ENCODE measurements at regions not wholly inside any gene's neighbourhood (a gene's known extent, or its start where the extent isn't known, plus 50 kb on each side); places are given as distances from the start of the nearest gene placed in this dataset.

DNA sequence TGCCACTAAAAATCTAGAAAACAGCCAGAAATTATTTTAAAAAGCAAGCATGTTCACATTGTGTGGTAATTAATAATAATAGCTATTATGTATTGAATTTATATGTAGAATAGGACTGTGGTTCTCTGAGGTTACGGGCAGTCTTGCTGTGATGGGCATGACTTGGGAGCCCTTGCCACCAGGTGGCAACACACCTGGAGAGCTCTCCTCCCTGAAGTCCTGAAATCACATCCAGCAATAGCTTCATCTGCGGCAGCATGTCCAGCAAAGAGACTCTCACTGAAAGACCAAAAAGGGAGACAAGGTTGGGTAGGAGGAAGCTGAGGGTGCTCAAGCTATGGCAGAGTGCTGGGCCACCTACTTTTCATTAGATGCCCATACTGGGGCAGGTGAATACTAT lies 206.8 kb upstream of the IL12A start:
- DNase-seq = no peak

DNA sequence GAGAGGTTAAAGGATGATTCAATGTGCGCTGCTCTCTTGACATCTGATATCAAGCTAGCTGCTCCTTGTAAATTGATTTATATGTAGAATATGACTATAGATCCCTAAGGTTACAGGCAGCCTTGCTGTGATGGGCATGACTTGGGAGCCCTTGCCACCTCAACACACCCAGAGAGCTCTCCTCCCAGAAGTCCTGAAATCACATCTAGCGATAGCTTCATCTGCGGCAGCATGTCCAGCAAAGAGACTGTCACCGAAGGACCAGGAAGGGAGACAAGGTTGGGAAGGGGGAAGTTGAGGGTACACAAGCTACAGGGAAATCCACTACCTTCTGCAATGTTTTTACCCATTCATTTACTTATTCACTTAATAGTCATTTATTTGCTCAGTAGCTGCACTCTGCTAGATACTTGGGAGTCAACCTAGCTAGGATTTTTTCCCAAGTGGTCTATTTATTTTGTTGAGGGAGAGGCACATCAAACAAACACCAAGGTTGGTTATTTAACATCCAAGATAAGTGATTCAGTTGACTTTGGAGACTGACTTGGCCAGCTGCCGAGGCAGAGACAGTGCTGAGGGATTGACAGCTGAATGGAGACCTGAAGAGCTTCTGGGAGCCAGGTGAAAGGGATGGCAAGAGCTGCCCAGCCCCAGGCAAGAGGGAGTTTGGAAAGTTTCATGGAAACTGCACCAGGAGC lies 205.8 kb upstream of the IL12A start:
- DNase-seq = no peak

DNA sequence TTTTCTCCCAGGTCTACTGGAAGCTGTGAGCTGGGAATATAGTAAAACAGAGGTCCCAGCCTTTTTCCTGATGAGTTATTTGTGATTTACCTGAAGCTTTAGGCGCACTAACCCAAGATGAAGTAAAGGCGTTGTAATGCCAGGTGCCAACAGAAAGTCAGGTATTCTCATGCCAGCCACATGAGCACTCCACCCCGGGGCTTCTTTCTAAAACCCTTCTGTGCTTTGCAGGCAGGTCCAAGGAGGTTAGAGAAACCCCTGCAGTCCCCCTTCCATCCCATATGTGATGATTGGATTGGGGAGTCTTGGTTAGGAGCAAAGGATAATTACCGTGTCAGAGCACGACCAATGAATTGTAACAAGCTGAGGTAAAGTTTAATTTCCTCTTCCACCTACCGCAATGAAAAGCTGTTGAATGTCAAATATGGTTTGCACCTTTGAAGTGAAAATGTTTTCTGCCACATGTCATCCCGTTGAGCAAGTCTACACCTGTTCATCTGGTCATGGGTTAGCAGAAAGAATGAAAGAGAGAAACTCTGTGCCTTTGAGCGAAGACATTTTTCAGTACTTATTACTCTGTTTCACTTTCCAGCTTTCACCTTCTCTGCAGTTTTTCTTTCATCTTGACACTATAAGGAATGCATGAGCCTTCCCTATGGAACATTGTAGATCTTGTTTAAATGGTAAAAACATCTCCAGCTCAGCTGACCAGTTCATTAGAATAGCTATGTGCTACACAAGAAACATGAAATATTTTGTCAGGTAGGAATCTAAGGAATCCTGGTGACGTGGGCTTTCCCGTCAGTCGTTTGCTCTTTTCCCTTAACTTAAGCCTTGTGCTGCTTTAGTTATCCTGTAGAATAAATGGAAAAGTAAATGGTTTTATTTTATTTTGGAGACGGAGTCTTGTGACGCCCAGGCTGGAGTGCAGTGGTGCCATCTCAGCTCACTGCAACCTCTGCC lies 204.6 kb upstream of the IL12A start:
- DNase-seq = no peak

DNA sequence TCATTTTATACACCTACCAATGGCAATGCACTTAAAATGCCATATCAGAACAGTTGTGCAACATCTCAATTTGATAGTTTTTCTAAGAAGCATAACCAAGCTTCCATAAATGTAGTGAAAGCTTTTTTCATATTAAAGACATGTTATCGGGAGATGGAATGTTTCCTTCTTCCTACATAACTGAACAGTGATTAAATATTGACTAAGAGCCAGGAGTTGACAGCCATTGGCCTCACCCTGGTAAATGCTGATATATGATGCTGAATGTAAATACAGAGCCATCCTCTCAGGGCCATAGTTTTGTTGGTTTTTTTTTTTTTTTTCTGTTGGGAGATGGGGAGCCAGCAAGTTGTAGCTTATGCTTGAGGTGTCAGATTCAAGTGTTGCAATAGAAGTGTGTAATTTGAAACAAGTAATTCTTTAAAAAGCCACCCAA lies 203.3 kb upstream of the IL12A start:
- no peak for DNase-seq

DNA sequence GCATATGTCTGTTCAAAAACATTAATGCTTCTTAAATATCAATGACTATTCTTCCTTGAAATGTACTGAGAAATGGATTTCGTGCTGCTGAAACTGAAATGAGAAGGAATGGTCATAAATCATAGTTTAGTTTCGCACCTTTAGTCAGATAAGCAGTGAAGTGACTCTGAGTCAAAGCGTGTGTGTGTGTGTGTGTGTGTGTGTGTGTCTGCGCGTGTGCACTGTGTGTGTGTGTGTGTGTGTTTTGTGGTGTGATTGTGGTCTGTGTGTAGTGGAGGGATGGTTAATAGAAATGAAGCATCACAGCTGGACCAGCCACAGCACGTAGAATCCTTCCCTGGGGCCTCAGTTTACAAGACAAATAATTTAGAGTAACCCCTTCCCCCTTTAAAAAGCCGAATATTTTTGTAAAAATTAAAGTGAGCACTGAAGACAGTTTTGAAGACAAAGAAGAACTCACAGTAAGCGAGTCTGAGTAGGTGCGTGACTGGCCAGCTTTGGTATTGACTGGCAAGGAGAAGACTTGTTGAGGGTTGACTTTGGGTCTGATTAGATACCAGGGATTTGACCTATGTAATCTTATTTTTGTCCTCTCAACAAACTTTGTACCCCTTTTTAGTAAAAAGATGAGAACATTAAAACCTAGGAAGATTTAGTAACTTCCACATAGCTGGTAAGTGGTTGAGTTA lies 202.0 kb upstream of the IL12A start:
- no peak for DNase-seq

DNA sequence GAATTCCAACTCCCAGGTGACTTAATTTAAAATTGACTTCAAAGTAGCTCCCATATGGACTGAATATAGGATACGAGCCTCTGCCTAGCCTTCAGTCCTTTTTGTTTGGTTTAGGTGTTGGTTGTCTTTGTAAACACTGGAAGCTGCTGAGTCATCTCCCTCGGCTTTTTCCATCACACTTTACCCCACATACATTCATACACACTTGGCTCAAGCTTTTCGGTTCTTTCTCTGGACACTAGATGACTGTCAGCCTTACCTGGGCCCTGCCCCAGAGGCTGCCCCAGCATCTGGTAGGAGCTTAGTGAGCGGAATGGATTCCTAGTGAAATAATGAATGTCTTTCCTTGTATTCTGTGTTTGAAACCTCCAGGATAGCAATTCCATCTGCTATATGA lies 201.5 kb upstream of the IL12A start:
- DNase-seq = no peak

DNA sequence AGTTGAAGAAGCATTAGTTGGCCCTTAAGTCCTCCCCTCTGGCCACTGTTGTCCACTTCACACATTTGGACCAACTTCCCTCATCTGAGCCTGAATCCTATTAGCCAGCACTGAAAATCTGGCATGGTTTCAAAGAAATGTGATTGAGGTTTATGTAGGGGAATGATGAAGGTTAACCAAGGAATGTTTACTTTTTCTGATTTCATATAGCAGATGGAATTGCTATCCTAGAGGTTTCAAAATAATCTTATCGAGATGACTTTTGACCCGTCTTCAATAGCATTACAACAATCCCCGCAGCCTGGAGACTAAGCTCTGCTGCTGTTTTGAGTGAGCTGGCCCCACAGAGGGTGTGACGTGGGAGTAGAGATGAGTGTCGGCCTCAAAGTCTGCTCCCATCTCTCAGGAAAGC lies 200.8 kb upstream of the IL12A start:
- DNase-seq = no peak

DNA sequence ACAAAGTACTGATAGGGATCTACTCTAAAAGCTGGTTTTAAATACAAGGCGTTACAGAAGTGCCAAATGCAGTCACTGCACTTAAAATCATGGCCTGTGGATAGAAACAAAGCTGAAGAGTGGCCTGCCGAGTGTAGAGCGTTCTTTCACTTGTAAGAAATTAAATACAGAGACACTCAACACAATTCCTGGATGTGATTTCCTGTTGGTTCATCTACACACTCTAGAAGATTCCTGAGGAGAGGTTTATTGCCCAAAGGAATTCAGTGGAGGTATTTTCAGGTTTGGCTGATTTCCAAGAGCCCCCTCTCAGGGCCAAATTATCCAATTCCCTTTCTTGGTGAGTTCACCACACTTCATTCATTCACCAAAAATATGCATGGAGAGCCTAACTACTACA lies 200.3 kb upstream of the IL12A start:
- no peak for DNase-seq

DNA sequence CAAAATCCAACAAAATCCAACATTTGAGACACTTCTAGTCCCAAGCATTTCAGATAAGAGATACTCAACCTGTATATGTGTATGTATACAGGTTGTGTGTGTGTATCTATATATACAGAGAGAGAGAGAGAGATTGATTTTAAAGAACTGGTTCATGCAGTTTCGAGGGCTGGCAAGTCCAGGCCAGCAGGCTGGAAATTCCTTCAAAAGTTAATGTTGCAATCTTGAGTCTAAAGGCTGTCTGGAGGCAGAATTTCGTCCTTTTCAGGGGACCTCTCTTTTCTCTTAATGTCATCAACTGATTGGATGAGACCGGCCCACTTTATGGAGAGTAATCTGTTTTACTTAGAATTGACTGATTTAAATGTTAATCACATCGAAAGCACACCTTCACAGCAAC lies 199.6 kb upstream of the IL12A start:
- no peak for DNase-seq

DNA sequence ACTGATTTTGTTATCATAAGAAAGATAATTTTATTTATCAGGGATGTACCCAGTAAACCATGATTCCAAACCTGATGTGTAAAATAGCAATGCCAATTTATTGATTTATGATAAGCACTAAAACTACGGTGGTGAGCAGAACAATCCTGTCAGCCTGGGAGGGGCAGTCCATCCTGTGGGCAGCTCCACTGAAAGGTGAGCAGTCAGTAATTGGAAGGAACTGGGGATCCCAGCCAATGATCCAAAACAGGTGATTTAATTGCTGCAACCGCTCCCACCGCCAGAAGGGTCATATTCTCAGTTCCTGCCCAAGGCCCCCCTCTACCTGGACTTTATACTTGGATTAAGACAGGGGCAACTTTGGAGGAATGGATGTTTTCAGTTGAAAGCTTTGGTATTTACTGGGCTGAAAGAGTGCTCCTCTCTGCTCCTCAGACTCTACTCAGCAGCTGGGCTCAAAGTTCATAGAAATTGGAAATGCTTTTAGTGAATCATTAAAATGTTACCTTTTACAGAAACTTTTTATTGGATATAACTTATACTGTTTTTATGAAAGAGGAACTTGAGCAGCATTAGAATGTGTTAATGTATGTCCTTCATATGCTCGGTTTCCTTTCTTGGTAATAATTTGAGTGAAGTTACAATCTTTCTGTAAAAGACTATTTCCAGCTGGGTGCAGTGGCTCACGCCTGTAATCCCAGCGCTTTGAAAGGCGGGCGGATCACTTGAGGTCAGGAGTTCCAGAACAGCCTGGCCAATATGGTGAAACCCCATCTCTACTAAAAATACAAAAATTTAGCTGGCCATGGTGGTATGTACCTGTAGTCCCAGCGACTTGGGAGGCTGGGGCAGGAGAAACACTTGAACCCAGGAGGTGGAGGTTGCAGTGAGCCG lies 198.6 kb upstream of the IL12A start:
- no peak for DNase-seq

DNA sequence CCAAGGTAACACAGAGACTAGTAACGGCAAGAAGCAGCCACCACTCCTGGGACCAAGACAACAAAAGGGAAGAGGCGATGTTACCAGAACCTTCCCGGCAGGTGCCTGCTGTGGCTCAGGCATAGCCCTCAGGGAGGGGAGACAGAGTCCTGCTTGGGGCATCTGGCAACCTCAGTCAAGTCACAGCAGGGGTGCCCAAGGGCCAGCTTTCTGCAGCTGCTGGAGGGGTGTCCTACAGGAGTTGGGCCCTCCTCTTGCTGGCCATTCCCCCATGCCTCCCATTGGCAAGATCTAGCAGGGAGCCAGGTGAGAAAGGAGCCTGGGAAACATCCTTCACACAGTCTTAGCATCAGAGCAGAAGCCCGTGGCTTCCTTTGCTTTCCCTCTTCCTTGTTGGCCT lies 197.3 kb upstream of the IL12A start:
- DNase-seq = no peak

DNA sequence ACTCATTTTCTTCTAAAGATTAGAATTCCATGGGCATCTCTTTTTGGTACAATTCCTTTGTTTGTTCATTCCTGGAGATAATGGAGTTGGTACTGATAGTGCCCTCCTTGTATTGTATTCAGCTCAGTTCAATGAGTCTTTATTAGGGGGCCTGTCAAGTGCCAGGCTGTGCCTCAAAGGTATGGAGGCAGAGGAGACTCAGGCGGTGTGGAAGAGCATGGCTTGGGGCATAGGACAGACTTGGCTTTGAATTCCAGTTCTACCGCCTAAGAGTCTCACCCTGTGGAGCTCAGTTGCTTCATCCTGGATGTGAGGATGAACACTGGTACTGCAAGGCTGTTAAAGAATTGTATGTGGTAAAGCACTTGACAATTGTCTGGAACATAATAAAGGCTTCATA lies 196.6 kb upstream of the IL12A start:
- DNase-seq = peak in 24 of 56 donors; percentile 11 to 69 (median 36)

DNA sequence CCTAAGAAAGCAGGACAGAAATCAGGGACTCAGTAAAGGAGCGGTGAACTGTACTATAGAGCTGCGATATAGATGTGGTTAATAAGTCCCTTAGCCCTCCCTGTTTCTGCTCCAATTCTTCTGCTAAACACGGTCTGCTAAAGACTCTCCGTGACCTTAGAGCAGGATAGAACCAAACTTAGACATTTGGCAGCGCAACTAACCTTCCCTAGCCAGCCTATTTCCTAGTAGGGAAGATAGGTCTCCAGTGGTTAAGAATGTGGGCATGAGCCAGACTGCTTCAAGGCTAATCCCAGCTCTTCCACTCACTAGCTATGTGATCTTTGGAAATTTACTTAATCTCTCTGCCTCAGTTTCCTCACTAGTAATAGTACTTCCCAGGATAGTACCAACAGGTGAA lies 193.6 kb upstream of the IL12A start:
- DNase-seq = no peak

DNA sequence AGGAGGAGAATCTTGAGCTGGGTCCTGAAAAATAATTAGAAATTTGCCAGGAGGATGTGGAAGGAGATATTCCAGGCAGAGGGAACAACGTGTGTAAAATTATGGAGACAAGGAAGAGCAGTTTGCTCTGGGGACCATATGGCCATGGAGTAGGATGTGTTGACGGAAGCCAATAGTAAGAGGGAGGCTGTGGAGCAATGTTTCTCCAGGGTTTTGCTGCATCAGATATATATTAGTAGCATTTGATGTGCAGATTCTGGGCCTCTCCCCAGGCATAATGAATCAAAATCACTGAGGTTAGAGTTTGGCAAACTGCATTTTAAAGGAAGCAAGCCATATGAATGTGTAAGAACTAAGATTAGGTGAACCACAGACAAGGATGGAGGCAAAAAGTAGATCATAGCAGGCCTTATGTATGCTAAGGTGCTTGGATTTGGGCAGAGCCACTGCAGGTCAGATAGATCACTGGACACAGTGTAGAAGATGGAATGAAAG lies 192.9 kb upstream of the IL12A start:
- no peak for DNase-seq

DNA sequence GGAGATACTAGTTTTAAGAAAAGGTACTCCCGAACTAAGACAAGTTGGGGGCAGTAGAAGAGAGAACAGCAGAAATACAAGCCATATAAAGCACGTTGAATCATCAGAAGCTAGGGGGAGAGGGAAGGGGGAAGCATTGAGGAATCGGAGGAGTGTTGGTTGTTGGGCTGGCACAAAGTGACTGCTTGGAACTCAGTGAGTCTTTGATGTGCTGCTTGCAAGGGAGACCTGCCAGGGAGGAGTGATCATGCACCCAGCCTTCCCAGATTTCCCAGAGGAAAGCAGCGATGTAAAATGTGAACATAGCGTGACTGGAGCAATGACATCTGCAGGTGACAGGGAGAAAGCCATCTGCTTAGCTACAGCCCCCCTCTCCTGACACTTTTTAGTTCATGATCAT lies 192.4 kb upstream of the IL12A start:
- peak in 1 of 56 donors; percentile 14 for DNase-seq

DNA sequence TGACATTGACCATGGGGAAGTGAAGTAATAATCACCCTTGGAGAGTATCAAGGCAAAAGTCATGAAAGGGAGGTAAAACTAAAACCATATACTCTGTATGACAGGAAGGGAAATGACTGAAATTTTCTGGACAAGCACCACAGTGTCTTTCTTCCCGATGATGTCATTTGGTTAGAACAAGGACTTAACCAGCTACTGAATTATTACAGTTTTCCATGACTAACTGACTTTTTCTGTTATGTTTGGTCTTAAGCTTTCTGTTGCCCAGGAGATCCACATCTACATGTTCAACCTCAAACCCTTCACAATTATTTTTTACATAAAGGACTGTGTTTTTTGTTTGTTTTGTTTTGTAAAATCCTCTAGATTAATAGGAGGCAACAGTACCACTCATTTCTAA lies 191.9 kb upstream of the IL12A start:
- DNase-seq = peak in 1 of 56 donors; percentile 37

DNA sequence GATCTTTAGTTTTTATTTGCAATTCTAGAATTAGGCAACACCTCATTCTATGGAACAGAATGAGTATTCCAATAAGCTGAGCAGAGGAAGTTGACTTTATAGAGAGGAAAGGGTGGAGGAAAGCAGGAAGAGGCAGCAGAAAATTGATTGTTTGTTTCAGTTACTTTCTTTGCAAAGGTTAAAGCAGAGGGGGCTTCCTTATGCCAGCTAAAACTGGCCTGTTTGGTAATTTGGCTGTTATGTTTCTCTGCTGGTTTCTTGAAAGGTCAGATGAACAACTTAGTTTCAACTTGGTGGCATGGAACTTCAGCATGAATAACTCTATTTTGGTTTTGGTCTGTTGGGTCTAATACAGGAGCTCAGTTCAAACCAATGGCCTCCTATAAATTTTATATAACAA lies 190.9 kb upstream of the IL12A start:
- DNase-seq = no peak

DNA sequence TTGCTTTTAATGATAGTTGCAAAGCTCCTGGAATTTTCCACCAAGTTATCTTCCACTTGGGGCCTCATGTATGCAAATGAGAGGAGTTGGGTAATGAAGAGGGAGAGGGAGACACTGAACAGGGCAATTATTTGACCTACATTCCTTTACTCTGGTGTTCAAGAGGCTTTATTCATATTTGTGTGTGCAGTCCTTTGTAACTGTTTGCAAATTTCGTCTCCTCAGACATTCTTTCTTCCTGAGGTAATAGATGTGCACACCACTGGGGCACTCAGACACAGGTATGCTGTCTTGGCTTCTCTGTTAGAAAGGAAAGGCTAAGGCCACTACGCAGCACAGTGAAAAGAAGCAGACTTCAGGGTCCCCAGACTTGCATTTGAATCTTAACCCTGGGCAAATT lies 189.7 kb upstream of the IL12A start:
- DNase-seq = no peak

DNA sequence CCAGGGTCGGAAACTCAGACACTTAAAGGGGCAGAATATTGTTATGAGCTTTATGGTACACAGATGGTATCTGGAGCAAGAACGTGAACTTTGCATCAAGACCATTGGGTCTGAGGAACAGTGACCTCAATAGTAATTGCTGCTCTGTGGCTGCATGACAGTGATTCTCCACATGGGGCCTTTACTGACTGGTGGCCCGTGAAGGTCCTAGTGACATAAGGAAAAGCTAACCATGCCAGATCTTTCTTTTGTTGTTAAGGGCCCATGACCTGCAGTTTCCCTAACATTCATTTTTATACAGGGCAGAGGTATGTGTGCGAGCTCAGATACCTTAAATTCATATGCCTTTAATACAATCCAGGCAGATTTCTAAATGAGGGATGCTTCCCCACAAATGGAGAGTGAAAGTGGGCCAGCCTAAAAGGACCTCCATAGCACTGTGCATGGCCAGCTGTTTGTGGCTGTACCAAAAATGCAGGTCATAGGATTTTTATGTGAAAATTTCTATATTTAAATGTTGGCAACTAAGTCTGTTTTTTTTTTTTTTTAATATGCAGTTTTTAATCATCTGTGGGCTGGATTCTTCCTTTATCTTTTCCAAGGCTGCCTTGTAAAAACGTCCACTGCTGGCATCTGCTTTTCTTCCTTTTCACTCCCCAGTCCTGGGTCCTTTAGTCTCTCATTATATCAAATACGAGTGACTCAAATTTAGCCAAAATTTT lies 188.0 kb upstream of the IL12A start:
- DNase-seq = peak in 1 of 56 donors; percentile 30

DNA sequence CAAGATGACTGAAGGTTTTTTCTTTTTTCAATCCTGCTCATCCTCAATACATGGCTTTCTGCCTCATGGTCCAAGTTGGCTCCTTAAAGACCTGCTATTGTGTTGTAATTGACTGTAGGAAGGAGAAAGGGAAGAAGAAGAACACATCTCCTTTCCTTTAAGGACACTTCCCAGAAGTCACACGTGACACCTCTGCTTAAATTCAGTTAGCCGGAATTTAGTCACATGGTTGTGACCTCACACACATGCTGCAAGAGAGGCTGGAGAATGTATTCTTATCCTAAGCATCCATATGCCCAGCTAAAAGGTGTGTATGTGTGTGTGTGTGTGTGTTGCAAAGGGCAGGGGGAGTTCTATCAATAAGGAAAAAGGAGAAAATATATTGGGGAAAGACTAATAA lies 185.8 kb upstream of the IL12A start:
- no peak for DNase-seq
